Right lobe of liver (tissue), 6 donors: ENCODE measurements at regions not wholly inside any gene's neighbourhood (a gene's known extent, or its start where the extent isn't known, plus 50 kb on each side); places are given as distances from the start of the nearest gene placed in this dataset.

Experiments used
- ATAC-seq, 4 donors: fragments of 200-7000 bp; cut with Tn5 transposase; one replicate each; pipeline ENCODE4 v1.9.1; 2020; ENCODE audit warnings: mild to moderate bottlenecking in 4 of 4, moderate library complexity in 4 of 4
- DNase-seq, 3 donors: peaks; one replicate each; pipeline ENCODE4 v3.0.0-alpha.2; 2020
- H3K27ac ChIP-seq, 3 donors: fragments of 200-600 bp; one replicate each; pipeline ENCODE4 v1.8.0; 2022
- H3K27me3 ChIP-seq, 2 donors: fragments of 200-600 bp; one replicate each; pipeline ENCODE4 v1.8.0; 2022
- H3K36me3 ChIP-seq, 4 donors: fragments of 200-600 bp; sonication (generic) in 1 of 4; one replicate each; pipeline versions ENCODE4 v1.5.1 to v1.8.0; 2017 to 2022; ENCODE audit warnings: control low read depth in 1 of 4
- H3K4me1 ChIP-seq, 4 donors: fragments of 200-600 bp; sonication (generic) in 1 of 4; one replicate each; pipeline versions ENCODE4 v1.5.1 to v1.8.0; 2017 to 2022; ENCODE audit warnings: control low read depth in 1 of 4
- H3K4me3 ChIP-seq, 3 donors: fragments of 200-600 bp; one replicate each; pipeline ENCODE4 v1.8.0; 2022
- H3K9me3 ChIP-seq, 4 donors: fragments of 200-600 bp; sonication (generic) in 1 of 4; one replicate each; pipeline versions ENCODE4 v1.5.1 to v1.8.0; 2017 to 2022; ENCODE audit warnings: control low read depth in 1 of 4
- CTCF ChIP-seq, 4 donors: fragments of 200-600 bp in 3 of 4; fragments of 450-650 bp in 1 of 4; IDR thresholded peaks; one replicate each; pipeline versions ENCODE4 v1.5.1 to v1.8.0; 2016 to 2022; ENCODE audit warnings: antibody characterized with exemption in 4 of 4, mild to moderate bottlenecking in 2 of 4
- POLR2A ChIP-seq: fragments of 450-650 bp; IDR thresholded peaks from one replicate; pipeline ENCODE4 v1.6.1; 2017; ENCODE audit warnings: antibody characterized with exemption, mild to moderate bottlenecking
- WGBS: methylation state at CpG from one replicate; pipeline ENCODE4 v1.1.6; 2018; ENCODE audit warnings: low coverage, low lambda C conversion rate; ENCODE audit not compliant: insufficient coverage; ENCODE audit errors: missing lambda C conversion rate; 5-methylcytosine and 5-hydroxymethylcytosine counted together
- intact Hi-C, 2 donors: fragments of 100-400 bp; cut with DNase I; formaldehyde crosslinking; loops; one replicate each; pipeline versions ENCODE4 v1.11.2 to v1.14.1; 2022
- donor health status: DM: no; HTN: yes; CAD: no.
- donor health status: DM: no; HTN: no; CAD: no.
- donor health status: DM: no; HTN: no; CAD: no.
- donor health status: DM: no; HTN: yes; CAD: no.
- donor health status: DM: no; HTN: yes; CAD: no.

GRCh38 chr6:147829418-147829817 is 320.9 kb downstream of the SAMD5 start:
- H3K4me1 ChIP-seq, result no peaks in the 10 kb centered on the region
- TF ChIP-seq POLR2A (no peak), CTCF (IDR thresholded peaks at IDR 0.05) (no peak)
- no peak for ATAC-seq
- intact Hi-C loops, result no loop called here
- H3K36me3 ChIP-seq, result no peaks in the 10 kb centered on the region
- H3K27ac ChIP-seq, result no peak overlapping the region
- H3K4me3 ChIP-seq, result no peak overlapping the region
- H3K9me3 ChIP-seq, result no peaks in the 10 kb centered on the region
- no peak for DNase-seq
- WGBS, result 69% methylated on average over 1 of the region's 1 CpG
- H3K27me3 ChIP-seq, result no peaks in the 10 kb centered on the region

GRCh38 chr6:147829835-147830234 is 321.3 kb downstream of the SAMD5 start:
- no peak overlapping the region for H3K27ac ChIP-seq
- TF ChIP-seq POLR2A (no peak), CTCF (IDR thresholded peaks at IDR 0.05) (no peak)
- H3K4me3 ChIP-seq, result no peak overlapping the region
- H3K4me1 ChIP-seq, result no peaks in the 10 kb centered on the region
- H3K9me3 ChIP-seq, result no peaks in the 10 kb centered on the region
- DNase-seq (no peak), ATAC-seq (no peak)
- no peaks in the 10 kb centered on the region for H3K27me3 ChIP-seq
- no peaks in the 10 kb centered on the region for H3K36me3 ChIP-seq
- intact Hi-C loops, result no loop called here

- Histone ChIP-seq H3K9me3 (no peaks in the 10 kb centered on the region), H3K27me3 (no peaks in the 10 kb centered on the region), H3K4me3 (no peak overlapping the region), H3K36me3 (no peaks in the 10 kb centered on the region), H3K4me1 (no peaks in the 10 kb centered on the region), H3K27ac (no peak overlapping the region)
- TF ChIP-seq POLR2A, result no peak
- TF ChIP-seq CTCF (IDR thresholded peaks at IDR 0.05), result no peak
- WGBS, result 57% methylated on average over 2 of the region's 2 CpGs
- DNase-seq (no peak), ATAC-seq (no peak)
- intact Hi-C loops, result no loop called here
These were observed 322.9 kb downstream of the SAMD5 start for GRCh38 chr6:147831356-147831755.

- Histone ChIP-seq H3K4me3 (no peak overlapping the region), H3K9me3 (no peaks in the 10 kb centered on the region), H3K36me3 (no peaks in the 10 kb centered on the region), H3K27me3 (no peaks in the 10 kb centered on the region), H3K4me1 (no peaks in the 10 kb centered on the region), H3K27ac (no peak overlapping the region)
- ATAC-seq (no peak), DNase-seq (no peak)
- no peak for TF ChIP-seq POLR2A
- no peak for TF ChIP-seq CTCF (IDR thresholded peaks at IDR 0.05)
- 55% methylated on average over 1 of the region's 1 CpG for WGBS
- intact Hi-C loops, result no loop called here
These were observed 325.1 kb downstream of the SAMD5 start for GRCh38 chr6:147833607-147834006.

- intact Hi-C loops, result no loop called here
- no peaks in the 10 kb centered on the region for H3K36me3 ChIP-seq
- H3K27me3 ChIP-seq, result no peaks in the 10 kb centered on the region
- H3K9me3 ChIP-seq, result no peaks in the 10 kb centered on the region
- no peak for ATAC-seq
- WGBS, result 62% methylated on average over 7 of the region's 7 CpGs
- H3K4me3 ChIP-seq, result no peak overlapping the region
- H3K4me1 ChIP-seq, result no peaks in the 10 kb centered on the region
- TF ChIP-seq POLR2A (no peak), CTCF (IDR thresholded peaks at IDR 0.05) (no peak)
- no peak overlapping the region for H3K27ac ChIP-seq
- DNase-seq, result no peak
These were observed 325.7 kb downstream of the SAMD5 start for GRCh38 chr6:147834084-147834776.
